ENCODE measurements at regions not wholly inside any gene's neighbourhood (a gene's known extent, or its start where the extent isn't known, plus 50 kb on each side); places are given as distances from the start of the nearest gene placed in this dataset.

DNA sequence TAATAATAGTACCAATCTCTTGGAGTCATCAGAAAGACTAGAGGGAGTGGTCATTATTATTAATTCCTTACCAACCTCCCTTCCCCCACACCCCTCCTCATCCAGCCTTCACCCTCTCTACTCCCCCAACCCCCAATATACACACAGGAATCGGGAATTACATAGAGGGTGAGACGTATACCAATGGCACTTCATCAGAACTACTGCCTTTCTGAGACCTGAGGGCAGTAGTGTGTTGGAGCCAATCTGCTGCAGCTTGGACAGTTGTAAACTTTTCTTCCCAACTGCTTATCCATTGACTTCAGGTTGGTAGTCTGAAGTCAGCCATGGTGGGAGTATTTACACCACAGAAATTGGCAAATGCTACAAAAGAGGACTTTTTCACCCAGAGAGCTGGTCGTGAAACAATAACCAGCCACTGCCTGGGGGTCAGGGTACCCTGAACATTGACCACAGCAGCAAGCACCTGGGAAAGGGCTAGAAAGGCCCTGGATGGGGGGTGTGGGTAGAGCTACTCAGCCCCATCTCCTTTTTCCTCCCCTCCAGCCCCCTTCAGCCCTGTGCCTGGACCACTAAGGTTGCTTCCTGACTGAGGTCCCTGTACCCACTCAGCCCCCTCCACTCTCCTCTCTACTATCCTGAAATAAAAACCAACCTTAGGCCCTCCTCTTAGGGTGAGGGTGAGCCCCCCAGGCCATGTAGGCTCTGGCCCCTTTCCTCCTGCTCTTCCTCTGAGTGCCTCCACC is 161.5 kb downstream of the MRPL14 start:
- no peak for DNase-seq

DNA sequence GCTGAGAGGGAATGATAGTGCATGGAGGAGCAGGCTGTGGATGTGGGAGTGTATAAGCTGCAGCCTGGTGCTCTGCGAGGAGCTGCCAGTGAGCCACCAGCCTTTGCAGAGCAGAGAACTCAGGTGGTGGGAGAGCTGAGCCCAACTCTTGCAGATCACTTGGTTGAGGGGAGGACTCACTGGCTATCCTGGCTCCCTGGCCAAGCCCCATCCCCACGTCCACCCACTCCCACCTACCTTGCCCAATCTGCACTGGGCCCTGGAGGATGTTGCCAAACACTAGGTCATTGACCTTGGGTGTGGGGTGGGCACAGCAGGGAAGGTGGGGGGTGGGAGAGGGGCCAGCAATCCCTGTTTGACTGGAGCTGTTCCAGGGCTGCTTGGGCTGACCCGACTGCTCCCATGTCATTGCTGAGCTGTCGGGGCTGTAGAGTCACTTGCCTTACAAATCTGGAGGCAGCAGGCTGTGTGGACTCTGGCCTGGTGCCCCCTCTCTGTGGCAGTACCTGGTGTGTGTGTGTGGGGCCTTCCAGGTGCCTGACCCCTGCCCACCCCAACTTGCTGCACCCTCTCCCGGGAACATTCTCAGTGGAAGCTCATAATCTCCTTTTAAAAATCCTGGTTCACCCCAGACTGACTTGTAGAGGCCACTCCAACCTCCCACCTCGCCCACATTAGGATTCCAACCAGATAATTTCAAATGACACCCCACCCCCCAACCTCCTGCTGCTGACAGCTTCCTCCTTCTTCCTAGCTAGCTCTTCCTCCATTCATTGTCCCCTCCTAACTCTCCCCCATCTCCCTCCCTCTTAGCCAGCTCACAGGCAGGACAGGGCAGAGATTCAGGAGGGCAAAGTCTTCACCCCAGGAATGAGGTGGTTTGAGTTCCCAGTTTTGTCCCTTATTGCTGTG is 162.3 kb downstream of the MRPL14 start:
- DNase-seq: no peak

DNA sequence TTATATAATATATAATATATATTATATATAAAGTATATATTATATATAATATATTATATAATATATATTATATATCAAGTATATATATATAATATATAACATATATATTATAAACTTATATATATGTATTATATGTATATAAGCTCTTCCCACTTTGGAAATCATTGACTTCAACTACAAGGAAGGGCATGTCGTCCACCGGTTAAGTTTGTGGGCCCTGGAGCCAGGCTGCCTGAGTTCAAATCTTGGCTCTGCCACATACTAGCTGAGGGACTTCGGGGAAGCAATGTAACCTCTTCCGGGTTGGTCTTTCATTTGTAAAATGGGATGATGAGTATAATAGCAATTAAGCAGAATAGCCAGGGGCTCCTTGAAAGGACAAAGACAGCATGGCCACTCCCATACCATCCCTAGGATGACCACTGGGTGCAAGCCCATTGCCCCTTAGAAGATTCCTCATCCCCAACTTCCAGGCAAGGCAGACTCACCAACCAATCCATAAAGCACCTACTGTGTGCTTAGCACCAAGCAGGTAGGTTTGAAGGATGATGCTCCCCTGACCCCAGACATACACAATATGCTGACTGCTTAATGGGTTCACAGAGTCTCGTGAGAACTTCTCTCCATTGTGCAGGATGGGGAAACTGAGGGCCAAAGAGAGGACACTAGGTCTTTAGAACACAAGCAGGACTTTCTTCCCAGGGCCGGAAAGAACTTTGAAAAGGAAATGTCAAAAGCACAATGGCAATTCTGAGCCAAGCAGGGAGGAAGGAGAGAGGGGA is 163.2 kb downstream of the MRPL14 start:
- DNase-seq: no peak

DNA sequence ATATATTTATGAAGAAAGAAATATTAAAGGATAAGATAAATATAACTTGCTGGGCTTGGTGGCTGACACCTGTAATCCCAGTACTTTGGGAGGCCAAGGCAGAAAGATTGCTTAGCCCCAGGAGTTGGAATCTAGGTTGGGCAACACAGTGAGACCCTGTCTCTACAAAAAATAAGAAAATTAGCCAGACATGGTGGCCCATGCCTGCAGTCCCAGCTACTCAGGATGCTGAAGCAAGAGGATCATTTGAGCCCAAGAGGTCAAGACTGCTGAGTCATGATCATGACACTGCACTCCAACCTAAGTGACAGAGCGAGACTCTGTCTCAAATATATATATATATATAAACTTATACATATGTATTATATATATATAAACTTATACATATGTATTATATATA is 164.0 kb downstream of the MRPL14 start:
- no peak for DNase-seq

DNA sequence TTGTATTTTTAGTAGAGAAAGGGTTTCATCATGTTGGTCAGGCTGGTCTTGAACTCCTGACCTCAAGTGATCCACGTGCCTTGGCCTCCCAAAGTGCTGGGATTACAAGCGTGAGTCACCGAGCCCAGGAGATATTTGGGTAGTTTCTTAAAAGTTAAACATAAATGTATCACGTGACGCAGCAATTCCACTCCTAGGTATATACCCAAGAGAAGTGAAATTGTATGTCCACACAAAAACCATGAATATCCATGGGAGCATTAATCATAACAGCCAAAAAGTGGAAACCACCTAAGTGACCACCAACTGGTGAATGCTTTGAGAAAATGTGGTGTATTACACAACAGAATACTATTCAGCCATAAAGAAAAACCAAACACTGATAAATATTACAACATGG is 164.8 kb downstream of the MRPL14 start:
- DNase-seq: no peak

DNA sequence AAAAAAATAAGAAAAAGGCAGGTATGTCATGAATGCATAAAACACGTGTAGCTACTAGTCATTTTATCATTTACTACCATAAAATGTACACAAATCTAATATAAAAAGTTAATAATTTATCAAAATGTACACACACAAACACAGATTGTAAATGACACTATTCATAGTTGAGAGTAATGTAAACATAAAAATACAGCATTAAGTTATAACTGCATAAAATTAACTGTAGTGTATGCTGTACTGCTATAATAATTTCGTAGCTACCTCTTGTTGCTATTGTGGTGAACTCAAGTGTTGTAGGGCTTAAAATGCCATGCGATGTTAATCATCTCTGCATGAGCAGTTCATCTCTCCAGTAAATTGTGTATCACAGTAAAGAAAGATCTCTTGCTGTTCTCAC is 170.0 kb downstream of the MRPL14 start:
- no peak for DNase-seq

DNA sequence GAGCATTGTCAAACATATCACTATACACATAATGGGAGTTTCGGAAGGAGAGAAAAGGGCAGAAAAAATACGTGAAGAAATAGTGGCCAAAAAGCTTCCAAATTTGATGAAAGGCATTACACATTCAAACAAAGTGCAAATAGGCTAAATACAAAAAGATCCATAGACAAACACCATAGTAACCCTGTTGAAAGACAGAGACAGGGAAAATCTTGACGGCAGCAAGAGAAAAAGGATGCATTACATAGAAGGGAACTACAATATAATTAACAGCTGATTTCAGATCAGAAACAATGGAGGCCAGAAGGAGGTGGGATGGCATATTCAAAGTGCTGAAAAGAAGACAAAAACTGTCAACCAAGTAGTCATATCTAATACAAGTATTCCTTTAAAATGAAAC is 170.8 kb downstream of the MRPL14 start:
- no peak for DNase-seq

DNA sequence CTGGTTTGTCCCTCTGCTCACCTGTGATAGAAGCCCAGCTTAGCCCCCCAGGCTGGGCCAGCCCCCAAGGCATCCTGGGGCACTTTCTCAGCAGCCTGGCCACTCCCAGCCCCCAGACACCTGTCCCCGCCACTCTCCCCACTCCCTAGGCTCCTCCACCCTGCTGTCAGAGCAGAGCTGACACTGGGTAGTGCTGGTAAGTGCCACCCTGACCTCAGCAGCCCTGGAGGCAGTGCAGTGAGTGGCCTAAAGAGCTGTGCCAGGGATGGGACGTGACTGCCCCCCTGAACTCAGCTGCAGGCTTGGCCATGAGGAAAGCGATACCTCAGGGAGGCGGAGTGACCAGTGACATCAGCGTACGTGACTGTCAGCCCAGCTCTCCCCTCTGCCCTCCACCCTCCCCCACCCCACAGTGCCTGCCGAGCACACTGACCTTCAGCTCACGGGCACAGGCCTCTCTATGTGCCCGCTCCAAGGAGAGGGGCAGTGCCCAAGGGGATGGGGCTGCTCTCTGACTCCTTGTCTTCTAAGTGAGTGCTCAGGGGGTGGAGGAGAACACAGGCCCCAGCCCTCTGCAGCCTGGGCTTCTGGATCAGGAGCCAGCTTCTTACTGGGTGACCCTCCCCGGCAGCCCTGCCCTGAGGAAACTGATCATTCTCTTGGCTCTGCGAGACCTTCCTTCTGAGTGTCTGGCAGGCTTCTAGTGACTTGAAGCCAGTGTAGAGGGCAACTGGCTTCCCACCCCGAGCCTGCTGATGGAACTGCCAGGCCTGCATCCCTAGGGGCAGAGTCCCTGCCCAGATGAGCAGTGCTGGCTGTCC is 172.7 kb downstream of the MRPL14 start:
- no peak for DNase-seq

DNA sequence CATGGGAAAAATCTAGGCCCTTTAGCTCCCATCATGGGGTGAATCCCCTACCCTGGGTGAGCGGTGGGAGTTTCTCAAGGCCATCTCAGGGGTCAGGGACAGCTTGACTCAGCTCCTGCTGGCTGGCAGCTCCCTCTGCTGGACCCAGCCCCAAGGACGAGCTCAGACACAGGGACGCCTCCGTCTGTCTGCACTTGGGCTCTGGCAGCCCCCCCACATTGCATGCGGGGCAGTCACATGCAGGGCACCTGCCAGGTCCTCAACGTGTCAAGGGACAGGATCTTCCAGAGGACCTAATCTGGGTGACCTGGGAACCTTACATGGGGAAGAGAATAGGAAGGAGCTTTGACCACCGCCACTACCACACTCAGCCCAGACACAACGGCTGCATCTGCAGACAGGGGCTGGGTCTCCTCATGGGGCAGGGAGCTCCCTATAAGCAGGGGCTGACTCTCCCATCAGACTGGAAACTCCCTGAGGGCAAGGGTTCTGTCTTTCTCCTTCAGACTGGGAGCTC is 173.4 kb downstream of the MRPL14 start:
- DNase-seq: no peak

DNA sequence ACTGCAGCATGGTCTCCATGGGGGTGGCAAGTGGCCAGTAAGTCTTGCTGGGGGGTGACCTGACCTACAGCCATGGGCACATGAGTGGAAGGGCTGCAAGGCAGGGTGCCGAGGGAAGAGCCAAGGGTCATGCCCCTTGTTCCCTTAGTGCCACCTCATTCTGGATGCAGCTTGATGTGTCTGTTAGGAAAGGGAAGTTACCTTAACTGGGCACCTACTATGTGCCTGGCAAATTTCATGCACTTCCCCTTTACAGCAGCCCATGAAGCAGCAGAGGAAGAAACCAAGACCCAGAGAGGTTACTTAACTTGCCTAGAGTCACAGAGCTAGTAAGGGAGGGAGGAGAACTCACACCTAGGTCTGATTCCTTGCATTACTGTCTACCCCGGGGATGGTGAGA is 174.0 kb downstream of the MRPL14 start:
- DNase-seq: no peak

DNA sequence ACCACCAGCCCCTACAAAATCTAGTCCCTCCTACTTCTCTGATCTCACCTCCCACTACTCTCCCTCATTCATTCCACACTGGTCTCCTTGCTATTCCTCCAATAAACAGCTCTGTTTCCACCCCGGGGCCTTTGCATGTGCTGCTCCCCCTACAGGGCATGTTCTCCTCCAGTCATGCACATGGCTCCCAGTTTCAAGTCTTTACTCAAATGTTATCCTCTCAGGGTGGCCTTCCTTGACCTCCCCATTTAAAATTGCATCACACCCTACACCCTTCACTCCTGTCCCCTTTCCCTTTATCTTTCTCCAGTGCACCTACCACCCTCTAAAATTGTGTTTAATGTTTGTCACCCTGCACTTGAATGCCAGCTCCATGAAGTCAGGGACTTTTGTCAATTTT is 174.5 kb downstream of the MRPL14 start:
- DNase-seq: no peak

DNA sequence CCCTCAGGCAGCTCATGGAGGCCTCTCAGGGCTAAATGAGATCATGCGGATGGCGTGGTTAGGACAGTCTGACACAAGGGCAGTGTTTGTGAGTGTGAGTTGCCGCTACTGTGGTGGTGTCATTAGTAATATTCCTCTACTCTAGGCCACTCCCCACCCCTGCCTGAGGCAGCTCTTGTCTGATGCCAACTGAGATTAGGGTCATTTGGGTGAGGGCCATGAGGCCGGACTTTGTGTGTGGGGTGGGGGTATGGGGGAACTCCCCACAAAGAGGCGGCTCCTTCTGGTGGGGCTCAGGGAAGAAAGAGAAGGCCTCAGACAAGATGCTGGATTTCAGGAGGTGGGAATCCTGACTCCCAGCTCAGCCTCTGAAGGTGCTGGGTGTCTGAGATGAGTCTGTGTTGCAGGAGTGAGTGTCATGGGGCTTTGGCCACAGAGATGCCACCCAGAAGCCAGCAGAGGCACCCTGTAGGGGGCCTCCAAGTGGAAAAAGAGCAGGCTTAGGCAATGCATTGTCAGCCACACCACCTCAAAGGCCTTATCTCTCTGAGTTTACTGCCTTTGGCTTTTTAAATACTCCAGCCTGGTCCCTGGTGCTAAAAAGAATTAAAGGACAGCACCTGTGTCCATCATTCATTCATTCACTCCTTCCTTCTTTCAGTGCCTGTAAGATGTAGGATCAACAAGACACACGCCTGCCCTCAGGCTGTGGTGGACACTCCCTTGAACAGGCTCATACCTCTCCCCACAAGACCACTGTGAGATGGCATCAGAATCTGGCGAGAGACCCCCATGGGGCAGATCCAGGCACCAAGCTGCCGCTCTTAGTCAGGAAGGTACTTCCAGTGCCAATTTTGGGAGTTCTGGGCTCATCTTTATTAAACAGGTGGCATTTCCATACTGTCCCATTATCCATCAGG is 175.2 kb downstream of the MRPL14 start:
- no peak for DNase-seq

DNA sequence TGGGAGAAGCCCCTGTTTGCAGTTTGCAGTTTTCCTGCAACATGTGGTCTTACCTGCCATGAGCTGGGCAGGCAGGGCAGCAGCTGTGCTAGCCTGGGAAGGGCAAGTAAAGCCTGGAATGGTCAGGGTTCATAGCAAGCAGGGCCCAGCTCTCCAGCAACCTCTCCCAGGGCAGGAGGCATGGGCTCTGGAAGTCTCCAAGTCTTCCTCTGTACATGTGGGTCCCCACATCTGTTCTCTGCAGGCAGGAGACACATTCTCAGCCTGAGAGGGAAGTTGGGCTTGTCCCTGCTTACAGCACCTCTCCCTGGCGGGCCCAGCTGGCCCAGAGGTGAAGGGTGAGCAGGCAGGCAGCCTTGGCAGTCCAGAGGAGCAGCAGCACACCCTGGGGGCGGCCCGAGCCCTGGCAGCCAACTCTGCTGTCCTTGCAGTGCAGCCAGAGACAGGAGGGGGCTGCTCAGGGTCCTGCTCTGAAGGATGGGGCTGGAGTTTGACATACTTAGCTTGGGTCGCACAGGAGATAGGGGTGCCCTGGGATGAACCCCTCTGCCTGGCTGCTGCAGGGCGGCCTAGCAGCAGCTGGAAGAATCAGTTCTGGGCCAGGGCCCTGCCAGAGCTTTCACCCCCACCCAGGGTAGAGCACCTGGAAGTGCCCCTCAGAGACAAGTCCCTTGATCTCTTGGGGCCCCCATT is 176.0 kb downstream of the MRPL14 start:
- peak; percentile 44 for DNase-seq

DNA sequence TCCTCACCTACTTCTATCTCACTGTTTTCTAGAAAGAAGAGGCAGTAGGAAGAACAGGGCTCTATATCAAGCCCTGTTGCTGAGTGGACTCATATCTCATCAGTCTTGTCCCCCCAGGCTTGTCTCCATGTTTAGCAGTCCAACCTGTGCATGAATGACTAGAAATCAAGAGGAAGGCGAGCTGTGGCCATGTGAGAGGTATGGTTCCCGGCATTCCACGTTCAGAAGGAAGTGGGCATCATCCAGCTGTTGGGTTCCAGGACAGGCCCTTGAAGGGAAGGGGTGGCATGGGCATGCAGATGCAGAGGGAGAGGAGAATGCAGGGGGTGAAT is 176.6 kb downstream of the MRPL14 start:
- no peak for DNase-seq

DNA sequence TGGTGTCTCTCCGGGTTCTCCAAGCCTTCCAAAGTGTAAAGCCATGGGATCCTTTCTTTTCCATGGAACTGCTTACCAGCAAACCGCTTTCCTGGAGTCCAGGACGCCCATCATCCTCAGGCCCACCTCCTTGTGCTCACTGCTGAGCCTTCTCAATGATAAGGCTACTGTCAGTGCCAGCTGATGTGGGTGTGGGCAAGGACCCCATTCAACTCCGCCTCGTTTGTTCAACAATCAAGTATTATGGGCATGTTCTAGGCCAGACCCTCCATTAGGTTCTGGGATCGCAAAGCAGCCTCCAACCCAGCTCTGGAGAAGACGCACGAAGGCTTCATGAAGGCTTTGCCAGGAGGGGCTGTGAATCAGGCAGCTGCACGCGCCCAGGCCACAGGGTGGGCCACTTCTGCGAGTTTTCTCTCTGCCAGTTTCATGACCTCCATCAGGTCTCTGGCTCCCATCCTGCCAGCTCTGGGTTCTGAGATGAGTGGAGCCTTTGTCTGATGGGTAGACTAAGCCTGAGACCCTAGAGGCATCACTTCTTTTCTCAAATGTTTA is 177.1 kb downstream of the MRPL14 start:
- no peak for DNase-seq

DNA sequence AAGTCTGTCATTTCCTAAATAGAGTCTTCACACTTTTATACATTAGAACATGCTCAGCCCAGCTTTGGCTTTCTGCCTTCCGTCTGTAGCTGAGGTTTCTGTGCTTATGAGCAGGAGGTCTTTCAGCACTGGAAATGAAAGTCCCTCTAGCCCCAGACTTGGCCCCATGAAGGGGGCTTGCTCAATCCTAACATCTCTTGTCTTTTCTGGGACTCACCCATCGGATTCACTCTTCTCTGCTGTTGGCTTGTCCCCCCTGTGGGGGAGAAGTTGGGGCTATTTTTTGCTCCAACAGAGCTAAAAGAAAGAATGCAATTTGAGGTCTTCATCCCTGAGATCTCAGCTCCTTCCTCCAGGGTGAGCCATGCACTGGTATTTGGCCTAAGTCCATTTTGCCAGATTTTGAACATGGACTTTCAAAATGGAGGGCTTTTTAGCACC is 177.7 kb downstream of the MRPL14 start:
- DNase-seq: no peak

DNA sequence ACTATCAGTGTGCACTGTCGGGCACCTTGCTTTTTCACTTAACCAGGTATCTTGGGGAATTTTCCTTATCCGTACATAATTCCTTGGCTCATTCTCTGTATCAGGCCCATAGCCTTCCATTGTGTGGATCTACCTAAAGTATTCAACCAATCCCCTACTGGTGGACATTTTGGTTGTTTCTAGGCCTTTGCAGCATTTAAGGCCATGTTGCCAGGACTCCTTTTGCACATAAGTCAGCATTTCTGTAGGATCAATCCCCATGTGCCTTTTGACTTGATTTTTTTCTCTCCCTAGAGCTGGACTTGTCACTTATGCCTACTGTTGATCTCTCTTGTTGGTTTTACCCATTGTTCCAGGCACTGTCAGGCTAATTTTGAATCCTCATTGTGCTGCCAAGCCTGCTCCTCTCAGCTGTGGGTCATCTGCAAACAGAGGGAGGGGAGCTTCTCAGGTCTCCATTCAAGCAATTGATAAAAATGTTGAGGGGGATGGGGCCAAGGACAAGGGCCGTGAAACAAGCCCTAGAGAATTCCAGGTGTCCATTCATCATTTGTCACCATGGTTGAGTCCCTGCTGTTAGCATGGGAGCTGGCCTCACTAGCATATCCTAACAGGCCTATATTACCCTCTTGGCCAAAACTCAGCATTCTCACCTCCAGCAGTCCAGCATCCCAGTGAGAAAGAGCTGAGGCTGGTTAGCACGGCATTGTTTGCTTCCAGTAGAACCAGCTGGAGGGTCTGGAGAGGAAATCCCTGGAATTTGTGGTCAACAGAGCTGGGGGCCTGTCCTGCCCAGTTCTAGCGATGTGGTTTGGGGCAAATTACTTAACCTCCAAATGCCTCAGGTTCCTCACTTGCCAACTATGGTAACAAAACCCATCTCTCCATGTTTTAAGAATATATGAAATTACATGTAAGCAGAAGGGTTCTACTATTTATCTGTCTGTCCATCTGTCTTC is 178.4 kb downstream of the MRPL14 start:
- DNase-seq: no peak

DNA sequence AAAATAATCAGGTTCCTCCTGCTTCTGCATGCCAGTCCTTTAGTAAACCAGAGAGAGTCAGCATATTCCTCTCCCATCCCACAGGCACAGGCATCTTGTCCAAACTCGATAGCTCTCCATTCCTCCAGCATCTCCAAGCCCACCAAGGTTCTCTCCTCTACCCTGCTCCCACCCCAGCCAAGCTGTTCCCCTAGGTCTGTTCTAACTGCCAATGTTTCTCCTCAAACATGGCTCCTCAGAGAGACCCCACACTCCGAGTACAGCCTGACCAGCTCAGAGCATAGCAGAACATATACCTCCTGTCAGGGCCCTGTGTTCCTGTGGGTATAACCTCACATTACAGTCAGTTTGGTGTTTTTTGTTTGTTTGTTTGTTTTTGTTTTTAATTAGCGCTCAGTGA is 177.8 kb downstream of the VEGFA start:
- no peak for DNase-seq

All from GF-D8 (cell line).